ENCODE measurements at regions not wholly inside any gene's neighbourhood (a gene's known extent, or its start where the extent isn't known, plus 50 kb on each side); places are given as distances from the start of the nearest gene placed in this dataset.
"Not testable (repeated sequence)": the region's sequence is repeated elsewhere in the genome, so short reads cannot be mapped to it uniquely, and the experiment has no call there.

DNA sequence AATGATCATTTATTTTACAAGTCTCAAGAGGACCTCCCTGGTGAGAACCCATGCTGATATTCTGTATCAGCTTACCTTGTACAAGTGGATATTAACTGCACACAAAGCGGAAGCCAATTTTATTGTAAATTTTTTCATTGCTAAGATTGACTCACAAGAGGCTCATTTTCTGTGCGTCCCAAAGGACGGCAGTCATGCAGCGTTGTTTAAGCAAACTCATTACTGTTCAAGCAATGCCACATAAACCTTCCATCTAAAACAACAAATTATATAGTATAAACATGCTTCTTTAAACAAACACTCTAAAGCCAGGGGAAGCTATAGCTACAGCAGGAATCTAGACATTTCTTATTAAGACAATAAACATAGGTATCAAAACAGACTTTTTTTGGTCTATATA, 575.3 kb downstream of the FRK start:
- Histone ChIP-seq H3K79me2 (ENCODE audit: control insufficient read depth, insufficient read depth, low read length, poor library complexity) (no peaks in the 10 kb centered on the region), H2AK5ac (ENCODE audit: low read length) (no peak overlapping the region), H3K79me1 (ENCODE audit: low read length) (no peaks in the 10 kb centered on the region), H2BK5ac (ENCODE audit: low read depth, low read length, poor library complexity) (no peak overlapping the region), H2AFZ (ENCODE audit: insufficient read depth, low read length, poor library complexity) (no peak overlapping the region), H3K4me3 (ENCODE audit: low read depth, low read length) (no peak overlapping the region), H3K9ac (ENCODE audit: low read length) (no peak overlapping the region), H3K9me3 (ENCODE audit: insufficient read depth, low read depth, low read length) (no peaks in the 10 kb centered on the region), H3K4ac (ENCODE audit: low read depth, low read length) (no peak overlapping the region), H3K18ac (ENCODE audit: low read length) (no peak overlapping the region), H3K4me2 (ENCODE audit: low read length) (no peak overlapping the region), H4K91ac (ENCODE audit: low read depth, low read length) (no peak overlapping the region), H3K23ac (ENCODE audit: low read length) (no peak overlapping the region), H4K8ac (ENCODE audit: low read depth, low read length) (no peak overlapping the region), H4K12ac (ENCODE audit: low read depth, low read length) (no peak overlapping the region), H3K36me3 (ENCODE audit: control insufficient read depth in 1 of 2, insufficient read depth in 2 of 2, low read length in 2 of 2) (no peaks in the 10 kb centered on the region), H3K14ac (ENCODE audit: low read length) (no peak overlapping the region), H3K4me1 (ENCODE audit: control insufficient read depth in 1 of 2, insufficient read depth in 2 of 2, low read length in 2 of 2) (no peaks in the 10 kb centered on the region), H2BK120ac (ENCODE audit: insufficient read depth, low read length, poor library complexity) (no peak overlapping the region), H3K27ac (ENCODE audit: low read depth, low read length) (no peak overlapping the region), H2BK12ac (ENCODE audit: low read length) (no peak overlapping the region), H3K27me3 (ENCODE audit: insufficient read depth, low read length) (no peaks in the 10 kb centered on the region)
- no peak for DNase-seq
- WGBS (ENCODE audit: extremely low coverage, insufficient coverage, insufficient read length), result no CpG with 5 or more reads among the region's 4 CpGs

DNA sequence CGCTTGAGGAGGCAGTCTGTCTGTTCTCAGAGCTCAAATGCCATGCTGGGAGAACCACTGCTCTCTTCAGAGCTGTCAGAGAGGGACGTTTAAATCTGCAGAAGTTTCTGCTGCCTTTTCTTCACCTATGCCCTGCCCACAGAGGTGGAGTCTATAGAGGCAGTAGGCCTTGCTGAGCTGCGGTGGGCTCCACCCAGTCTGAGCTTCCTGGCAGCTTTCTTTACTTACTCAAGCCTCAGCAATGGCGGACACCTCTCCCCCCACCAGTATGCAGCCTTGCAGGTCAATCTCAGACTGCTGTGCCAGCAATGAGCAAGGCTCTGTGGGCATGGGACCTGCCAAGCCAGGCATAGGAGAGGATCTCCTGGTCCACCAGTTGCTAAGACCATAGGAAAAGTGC, 580.1 kb downstream of the FRK start:
- not testable (repeated sequence) for H3K36me3 ChIP-seq (ENCODE audit: control insufficient read depth in 1 of 2, insufficient read depth in 2 of 2, low read length in 2 of 2); H2BK12ac ChIP-seq (ENCODE audit: low read length); H3K4me1 ChIP-seq (ENCODE audit: control insufficient read depth in 1 of 2, insufficient read depth in 2 of 2, low read length in 2 of 2); H3K18ac ChIP-seq (ENCODE audit: low read length); H3K9me3 ChIP-seq (ENCODE audit: insufficient read depth, low read depth, low read length); H3K14ac ChIP-seq (ENCODE audit: low read length); H3K27ac ChIP-seq (ENCODE audit: low read depth, low read length); H2BK120ac ChIP-seq (ENCODE audit: insufficient read depth, low read length, poor library complexity); H2AFZ ChIP-seq (ENCODE audit: insufficient read depth, low read length, poor library complexity); H3K23ac ChIP-seq (ENCODE audit: low read length); H3K27me3 ChIP-seq (ENCODE audit: insufficient read depth, low read length); H3K9ac ChIP-seq (ENCODE audit: low read length); H2AK5ac ChIP-seq (ENCODE audit: low read length); H4K91ac ChIP-seq (ENCODE audit: low read depth, low read length); H3K4ac ChIP-seq (ENCODE audit: low read depth, low read length); H3K4me2 ChIP-seq (ENCODE audit: low read length); H3K4me3 ChIP-seq (ENCODE audit: low read depth, low read length); H3K79me1 ChIP-seq (ENCODE audit: low read length); H4K8ac ChIP-seq (ENCODE audit: low read depth, low read length); H2BK5ac ChIP-seq (ENCODE audit: low read depth, low read length, poor library complexity); H3K79me2 ChIP-seq (ENCODE audit: control insufficient read depth, insufficient read depth, low read length, poor library complexity); DNase-seq; H4K12ac ChIP-seq (ENCODE audit: low read depth, low read length)
- WGBS (ENCODE audit: extremely low coverage, insufficient coverage, insufficient read length), result no CpG with 5 or more reads among the region's 4 CpGs

DNA sequence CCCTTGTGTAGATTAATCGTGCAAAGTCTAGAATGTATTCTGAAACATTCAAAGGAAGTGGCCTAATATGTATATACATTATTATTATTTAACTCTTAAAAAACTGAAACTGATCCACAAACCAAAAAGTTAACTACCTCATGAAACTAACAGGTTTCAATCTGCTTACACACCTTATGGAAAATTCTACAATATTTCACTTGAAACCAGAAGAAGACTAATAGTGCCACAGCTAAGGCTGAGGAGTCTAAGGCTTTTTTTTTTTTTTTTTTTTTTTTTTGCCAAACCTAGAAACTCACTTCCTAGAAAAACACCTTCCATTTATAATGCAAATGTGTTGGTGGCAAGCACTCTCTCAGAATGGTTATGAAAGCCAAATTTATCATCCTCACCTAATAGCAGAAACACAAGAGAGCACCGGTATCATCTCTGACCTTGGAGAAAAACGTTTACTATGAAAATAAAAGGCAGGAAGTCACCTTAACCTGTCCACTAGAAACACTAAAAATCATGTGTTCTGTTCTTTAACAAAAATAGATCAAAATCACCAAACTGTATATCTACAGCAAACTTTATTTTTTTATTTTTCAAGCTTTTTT, 586.1 kb downstream of the FRK start:
- no peak overlapping the region for H2BK120ac ChIP-seq (ENCODE audit: insufficient read depth, low read length, poor library complexity)
- no peak overlapping the region for H2BK5ac ChIP-seq (ENCODE audit: low read depth, low read length, poor library complexity)
- no peak overlapping the region for H2AFZ ChIP-seq (ENCODE audit: insufficient read depth, low read length, poor library complexity)
- no peak overlapping the region for H3K4me3 ChIP-seq (ENCODE audit: low read depth, low read length)
- no peak overlapping the region for H4K12ac ChIP-seq (ENCODE audit: low read depth, low read length)
- no peaks in the 10 kb centered on the region for H3K36me3 ChIP-seq (ENCODE audit: control insufficient read depth in 1 of 2, insufficient read depth in 2 of 2, low read length in 2 of 2)
- H3K79me2 ChIP-seq (ENCODE audit: control insufficient read depth, insufficient read depth, low read length, poor library complexity), result no peaks in the 10 kb centered on the region
- no peak overlapping the region for H3K4me2 ChIP-seq (ENCODE audit: low read length)
- H3K9me3 ChIP-seq (ENCODE audit: insufficient read depth, low read depth, low read length), result no peaks in the 10 kb centered on the region
- WGBS (ENCODE audit: extremely low coverage, insufficient coverage, insufficient read length), result no CpG with 5 or more reads among the region's 3 CpGs
- no peak overlapping the region for H3K18ac ChIP-seq (ENCODE audit: low read length)
- H2BK12ac ChIP-seq (ENCODE audit: low read length), result no peak overlapping the region
- H3K9ac ChIP-seq (ENCODE audit: low read length), result no peak overlapping the region
- H3K4me1 ChIP-seq (ENCODE audit: control insufficient read depth in 1 of 2, insufficient read depth in 2 of 2, low read length in 2 of 2), result no peaks in the 10 kb centered on the region
- DNase-seq, result no peak
- H4K8ac ChIP-seq (ENCODE audit: low read depth, low read length), result no peak overlapping the region
- no peak overlapping the region for H3K4ac ChIP-seq (ENCODE audit: low read depth, low read length)
- H3K23ac ChIP-seq (ENCODE audit: low read length), result no peak overlapping the region
- H2AK5ac ChIP-seq (ENCODE audit: low read length), result no peak overlapping the region
- H3K27ac ChIP-seq (ENCODE audit: low read depth, low read length), result no peak overlapping the region
- H3K27me3 ChIP-seq (ENCODE audit: insufficient read depth, low read length), result no peaks in the 10 kb centered on the region
- H3K14ac ChIP-seq (ENCODE audit: low read length), result no peak overlapping the region
- H3K79me1 ChIP-seq (ENCODE audit: low read length), result no peaks in the 10 kb centered on the region
- no peak overlapping the region for H4K91ac ChIP-seq (ENCODE audit: low read depth, low read length)

DNA sequence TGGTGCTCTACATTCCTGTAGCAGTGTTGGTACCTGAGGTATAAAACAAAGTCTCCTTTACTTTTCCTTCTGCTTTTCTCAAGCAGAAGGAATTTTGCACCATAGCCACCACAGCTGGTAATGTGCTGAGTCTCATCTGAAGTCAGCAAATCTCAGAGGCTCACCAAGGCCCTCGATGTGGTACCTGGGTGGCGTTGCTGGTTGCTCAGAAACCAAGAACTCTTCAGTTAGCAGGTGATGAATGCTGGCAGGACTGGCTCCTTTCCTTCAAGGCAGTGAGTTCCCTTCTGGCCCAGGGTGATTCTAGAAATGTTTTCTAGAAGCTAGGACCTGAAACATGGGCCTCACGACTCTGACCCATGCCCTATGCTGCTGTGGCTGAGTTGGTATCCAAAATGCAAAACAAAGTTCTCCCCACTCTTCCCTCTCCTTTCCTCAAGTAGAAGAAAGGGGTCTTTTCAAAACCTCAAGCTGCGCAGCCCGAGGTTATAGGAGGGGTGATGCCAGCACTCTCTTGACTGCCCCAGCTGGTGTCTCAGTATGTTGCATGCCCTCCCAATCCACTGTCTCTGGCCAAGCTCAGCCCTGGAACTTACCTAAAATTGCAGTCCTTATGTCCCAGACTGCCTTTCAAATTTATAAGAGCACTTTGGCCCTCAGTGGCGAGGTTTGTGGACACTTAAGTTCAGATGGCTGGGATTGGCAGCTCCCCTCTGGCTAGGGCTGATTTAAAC, 592.3 kb downstream of the FRK start:
- no peak overlapping the region for H3K27ac ChIP-seq (ENCODE audit: low read depth, low read length)
- H4K12ac ChIP-seq (ENCODE audit: low read depth, low read length), result no peak overlapping the region
- H3K27me3 ChIP-seq (ENCODE audit: insufficient read depth, low read length), result no peaks in the 10 kb centered on the region
- no CpG with 5 or more reads among the region's 6 CpGs for WGBS (ENCODE audit: extremely low coverage, insufficient coverage, insufficient read length)
- H2BK120ac ChIP-seq (ENCODE audit: insufficient read depth, low read length, poor library complexity), result no peak overlapping the region
- no peak overlapping the region for H3K4me3 ChIP-seq (ENCODE audit: low read depth, low read length)
- H2AFZ ChIP-seq (ENCODE audit: insufficient read depth, low read length, poor library complexity), result no peak overlapping the region
- no peak overlapping the region for H4K8ac ChIP-seq (ENCODE audit: low read depth, low read length)
- H3K36me3 ChIP-seq (ENCODE audit: control insufficient read depth in 1 of 2, insufficient read depth in 2 of 2, low read length in 2 of 2), result no peaks in the 10 kb centered on the region
- H3K79me1 ChIP-seq (ENCODE audit: low read length), result no peaks in the 10 kb centered on the region
- H3K4ac ChIP-seq (ENCODE audit: low read depth, low read length), result no peak overlapping the region
- H2AK5ac ChIP-seq (ENCODE audit: low read length), result no peak overlapping the region
- no peak overlapping the region for H4K91ac ChIP-seq (ENCODE audit: low read depth, low read length)
- H2BK12ac ChIP-seq (ENCODE audit: low read length), result no peak overlapping the region
- no peak overlapping the region for H3K9ac ChIP-seq (ENCODE audit: low read length)
- no peak overlapping the region for H3K14ac ChIP-seq (ENCODE audit: low read length)
- no peaks in the 10 kb centered on the region for H3K9me3 ChIP-seq (ENCODE audit: insufficient read depth, low read depth, low read length)
- H3K4me1 ChIP-seq (ENCODE audit: control insufficient read depth in 1 of 2, insufficient read depth in 2 of 2, low read length in 2 of 2), result peaks cover 0 to 3% of the 10 kb centered on the region in 2 experiments
- H3K4me2 ChIP-seq (ENCODE audit: low read length), result no peak overlapping the region
- H3K18ac ChIP-seq (ENCODE audit: low read length), result no peak overlapping the region
- H3K23ac ChIP-seq (ENCODE audit: low read length), result no peak overlapping the region
- H2BK5ac ChIP-seq (ENCODE audit: low read depth, low read length, poor library complexity), result no peak overlapping the region
- H3K79me2 ChIP-seq (ENCODE audit: control insufficient read depth, insufficient read depth, low read length, poor library complexity), result no peaks in the 10 kb centered on the region
- no peak for DNase-seq
